Activated CD4-positive, alpha-beta T cell treated with anti-CD3 and anti-CD28 coated beads, Interleukin-2, Interleukin-6, amounts not matched to agents 100 ng/mL and 50 ng/mL, durations not matched to agents 16 hours and 8 hours (primary cell): ENCODE measurements at regions not wholly inside any gene's neighbourhood (a gene's known extent, or its start where the extent isn't known, plus 50 kb on each side); places are given as distances from the start of the nearest gene placed in this dataset.
"Not testable (repeated sequence)": the region's sequence is repeated elsewhere in the genome, so short reads cannot be mapped to it uniquely, and the experiment has no call there.

ENCODE experiments used
- DNase-seq: peaks from one replicate; pipeline ENCODE4 v3.0.0-alpha.2; 2020

- DNase-seq = no peak
These were observed 368.3 kb downstream of the ADGRD1 start for GRCh38 chr12:131321988-131322387.

- DNase-seq = not testable (repeated sequence)
These were observed 368.8 kb downstream of the ADGRD1 start for GRCh38 chr12:131322460-131322859.

GRCh38 chr12:131323879-131324278, 370.2 kb downstream of the ADGRD1 start:
- no peak for DNase-seq

GRCh38 chr12:131327521-131328488, 374.1 kb downstream of the ADGRD1 start:
- DNase-seq = no peak

- DNase-seq = not testable (repeated sequence)
These were observed 375.4 kb downstream of the ADGRD1 start for GRCh38 chr12:131328861-131329845.

- no peak for DNase-seq
These were observed 376.6 kb downstream of the ADGRD1 start for GRCh38 chr12:131330106-131330815.

GRCh38 chr12:131331148-131331750, 377.5 kb downstream of the ADGRD1 start:
- DNase-seq = no peak

- no peak for DNase-seq
These were observed 378.5 kb downstream of the ADGRD1 start for GRCh38 chr12:131332224-131332623.

GRCh38 chr12:131333136-131333535, 377.8 kb upstream of the SFSWAP start:
- DNase-seq = no peak

GRCh38 chr12:131333621-131334440, 377.1 kb upstream of the SFSWAP start:
- DNase-seq = no peak

GRCh38 chr12:131334835-131335234, 376.1 kb upstream of the SFSWAP start:
- DNase-seq = no peak

- no peak for DNase-seq
These were observed 375.4 kb upstream of the SFSWAP start for GRCh38 chr12:131335456-131335855.

GRCh38 chr12:131337861-131338260, 373.0 kb upstream of the SFSWAP start:
- DNase-seq = not testable (repeated sequence)

- DNase-seq = no peak
These were observed 370.2 kb upstream of the SFSWAP start for GRCh38 chr12:131340616-131341210.

- not testable (repeated sequence) for DNase-seq
These were observed 369.3 kb upstream of the SFSWAP start for GRCh38 chr12:131341608-131342007.

GRCh38 chr12:131343436-131343835, 367.5 kb upstream of the SFSWAP start:
- not testable (repeated sequence) for DNase-seq

- DNase-seq = not testable (repeated sequence)
These were observed 366.0 kb upstream of the SFSWAP start for GRCh38 chr12:131344715-131345520.

- DNase-seq = no peak
These were observed 365.1 kb upstream of the SFSWAP start for GRCh38 chr12:131345521-131346436.
